DND-41 (cell line): ENCODE measurements at regions not wholly inside any gene's neighbourhood (a gene's known extent, or its start where the extent isn't known, plus 50 kb on each side); places are given as distances from the start of the nearest gene placed in this dataset.
"Not testable (repeated sequence)": the region's sequence is repeated elsewhere in the genome, so short reads cannot be mapped to it uniquely, and the experiment has no call there.

ENCODE experiments used
- ATAC-seq: fragments of 200-7000 bp; cut with Tn5 transposase; 3 replicates; pipeline ENCODE4 v1.9.1; 2021; ENCODE audit warnings: low read depth; ENCODE audit not compliant: insufficient read depth
- DNase-seq: peaks from one replicate; pipeline ENCODE4 v3.0.0-alpha.2; 2020
- H2AFZ ChIP-seq: 2 replicates; pipeline ENCODE4 v1.6.0; 2012; ENCODE audit warnings: low read depth, low read length
- H3K27ac ChIP-seq: 2 replicates; pipeline ENCODE4 v1.5.1; 2012; ENCODE audit warnings: low read length, inconsistent platforms
- H3K27me3 ChIP-seq: fragments of 200-600 bp; sonication (generic); 2 replicates; pipeline ENCODE4 v1.6.0; 2012; ENCODE audit warnings: low read length, mild to moderate bottlenecking, inconsistent platforms; ENCODE audit not compliant: insufficient read depth, poor library complexity
- H3K36me3 ChIP-seq: 2 replicates; pipeline ENCODE4 v1.5.1; 2012; ENCODE audit warnings: low read length, inconsistent platforms; ENCODE audit not compliant: insufficient read depth
- H3K4me1 ChIP-seq: 2 replicates; pipeline ENCODE4 v1.5.1; 2012; ENCODE audit warnings: mild to moderate bottlenecking, low read length; ENCODE audit not compliant: insufficient read depth
- H3K4me2 ChIP-seq: 2 replicates; pipeline ENCODE4 v1.6.0; 2012; ENCODE audit warnings: mild to moderate bottlenecking, moderate library complexity, low read length, inconsistent platforms; ENCODE audit not compliant: insufficient read depth
- H3K4me3 ChIP-seq, 2 experiments: fragments of 200-600 bp in 1 of 2; shearing (Covaris generic) in 1 of 2; 2 replicates each; pipeline ENCODE4 v1.5.1; 2012 to 2016; ENCODE audit warnings: inconsistent platforms in 2 of 2, low read length in 2 of 2, mild to moderate bottlenecking in 2 of 2, low read depth in 1 of 2, moderate library complexity in 1 of 2
- H3K79me2 ChIP-seq: 2 replicates; pipeline ENCODE4 v1.6.0; 2012; ENCODE audit warnings: low read length, inconsistent platforms; ENCODE audit not compliant: insufficient read depth
- H3K9ac ChIP-seq: 2 replicates; pipeline ENCODE4 v1.6.0; 2012; ENCODE audit warnings: low read depth, mild to moderate bottlenecking, inconsistent platforms, low read length, moderate library complexity
- H3K9me3 ChIP-seq: 2 replicates; pipeline ENCODE4 v1.5.1; 2012; ENCODE audit warnings: low read length, moderate library complexity, mild to moderate bottlenecking, inconsistent platforms; ENCODE audit not compliant: insufficient read depth, severe bottlenecking
- H4K20me1 ChIP-seq: 2 replicates; pipeline ENCODE4 v1.6.0; 2012; ENCODE audit warnings: low read length; ENCODE audit not compliant: insufficient read depth
- EZH2 ChIP-seq: IDR thresholded peaks from 3 replicates; pipeline ENCODE4 v1.6.1; 2012; ENCODE audit warnings: borderline replicate concordance, low read depth, mild to moderate bottlenecking, moderate library complexity, low read length, inconsistent platforms; ENCODE audit not compliant: severe bottlenecking
- TF ChIP-seq, protein P1 (sequence below): IDR thresholded peaks from 2 replicates; pipeline ENCODE4 v1.5.1; 2012; ENCODE audit warnings: borderline replicate concordance, low read length, moderate library complexity, mild to moderate bottlenecking; ENCODE audit not compliant: poor library complexity, severe bottlenecking; ENCODE audit errors: extremely low read depth

DNA sequence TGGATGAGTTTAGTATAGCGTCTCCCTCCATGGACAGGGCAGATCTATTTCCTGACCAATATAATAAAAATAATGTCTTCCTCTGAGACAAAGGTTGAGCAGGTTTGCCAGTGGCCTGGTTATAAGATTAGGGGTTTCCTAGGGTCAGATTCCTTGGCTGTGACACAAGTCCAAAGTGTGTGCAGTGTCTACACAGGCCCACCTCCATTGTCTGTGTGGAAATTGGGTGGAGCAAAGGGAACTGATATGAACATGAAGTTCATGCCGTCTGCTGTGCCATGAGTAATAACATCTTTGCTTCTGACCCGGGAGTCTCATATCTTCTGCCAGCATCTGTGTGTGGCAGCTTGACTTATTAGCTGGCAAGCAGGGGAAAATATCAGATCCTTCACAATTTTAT lies 187.7 kb upstream of the BOD1L1 start:
- TF ChIP-seq, protein P1, sequence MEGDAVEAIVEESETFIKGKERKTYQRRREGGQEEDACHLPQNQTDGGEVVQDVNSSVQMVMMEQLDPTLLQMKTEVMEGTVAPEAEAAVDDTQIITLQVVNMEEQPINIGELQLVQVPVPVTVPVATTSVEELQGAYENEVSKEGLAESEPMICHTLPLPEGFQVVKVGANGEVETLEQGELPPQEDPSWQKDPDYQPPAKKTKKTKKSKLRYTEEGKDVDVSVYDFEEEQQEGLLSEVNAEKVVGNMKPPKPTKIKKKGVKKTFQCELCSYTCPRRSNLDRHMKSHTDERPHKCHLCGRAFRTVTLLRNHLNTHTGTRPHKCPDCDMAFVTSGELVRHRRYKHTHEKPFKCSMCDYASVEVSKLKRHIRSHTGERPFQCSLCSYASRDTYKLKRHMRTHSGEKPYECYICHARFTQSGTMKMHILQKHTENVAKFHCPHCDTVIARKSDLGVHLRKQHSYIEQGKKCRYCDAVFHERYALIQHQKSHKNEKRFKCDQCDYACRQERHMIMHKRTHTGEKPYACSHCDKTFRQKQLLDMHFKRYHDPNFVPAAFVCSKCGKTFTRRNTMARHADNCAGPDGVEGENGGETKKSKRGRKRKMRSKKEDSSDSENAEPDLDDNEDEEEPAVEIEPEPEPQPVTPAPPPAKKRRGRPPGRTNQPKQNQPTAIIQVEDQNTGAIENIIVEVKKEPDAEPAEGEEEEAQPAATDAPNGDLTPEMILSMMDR: no peak
- TF ChIP-seq EZH2: no peak
- Histone ChIP-seq H2AFZ (no peak overlapping the region), H3K4me3 (no peak overlapping the region), H3K4me2 (no peak overlapping the region), H3K4me1 (no peaks in the 10 kb centered on the region), H3K27me3 (no peaks in the 10 kb centered on the region), H3K36me3 (no peaks in the 10 kb centered on the region), H3K9me3 (no peaks in the 10 kb centered on the region), H3K9ac (no peak overlapping the region), H3K79me2 (no peaks in the 10 kb centered on the region), H4K20me1 (no peaks in the 10 kb centered on the region), H3K27ac (no peak overlapping the region)
- ATAC-seq: no peak
- no peak for DNase-seq

DNA sequence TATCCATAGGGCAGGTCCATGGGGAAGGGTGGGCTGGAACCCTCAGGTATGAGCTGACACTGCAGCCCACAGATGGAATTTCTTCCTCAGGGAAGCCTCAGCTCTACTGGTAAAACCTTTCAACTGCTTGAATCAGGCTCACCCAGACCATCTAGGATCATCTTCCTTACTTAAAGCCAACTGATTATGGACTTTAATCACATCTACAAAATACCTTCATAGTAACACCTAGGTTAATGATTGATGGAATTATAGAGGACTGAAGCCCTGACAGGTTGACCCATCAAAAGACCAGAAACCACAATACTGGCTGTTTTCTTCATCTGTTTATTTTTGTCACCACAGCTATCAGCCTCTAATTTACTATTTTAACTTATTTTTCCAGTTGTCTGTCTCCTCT lies 188.9 kb upstream of the BOD1L1 start:
- no peak overlapping the region for H3K4me2 ChIP-seq
- H3K36me3 ChIP-seq: no peaks in the 10 kb centered on the region
- H3K4me1 ChIP-seq: no peaks in the 10 kb centered on the region
- DNase-seq (no peak), ATAC-seq (no peak)
- no peak overlapping the region for H3K27ac ChIP-seq
- no peaks in the 10 kb centered on the region for H3K27me3 ChIP-seq
- H3K9ac ChIP-seq: no peak overlapping the region
- no peak overlapping the region for H2AFZ ChIP-seq
- no peaks in the 10 kb centered on the region for H3K79me2 ChIP-seq
- H3K4me3 ChIP-seq: no peak overlapping the region
- TF ChIP-seq EZH2: no peak
- TF ChIP-seq, protein P1: no peak
- no peaks in the 10 kb centered on the region for H4K20me1 ChIP-seq
- no peaks in the 10 kb centered on the region for H3K9me3 ChIP-seq

DNA sequence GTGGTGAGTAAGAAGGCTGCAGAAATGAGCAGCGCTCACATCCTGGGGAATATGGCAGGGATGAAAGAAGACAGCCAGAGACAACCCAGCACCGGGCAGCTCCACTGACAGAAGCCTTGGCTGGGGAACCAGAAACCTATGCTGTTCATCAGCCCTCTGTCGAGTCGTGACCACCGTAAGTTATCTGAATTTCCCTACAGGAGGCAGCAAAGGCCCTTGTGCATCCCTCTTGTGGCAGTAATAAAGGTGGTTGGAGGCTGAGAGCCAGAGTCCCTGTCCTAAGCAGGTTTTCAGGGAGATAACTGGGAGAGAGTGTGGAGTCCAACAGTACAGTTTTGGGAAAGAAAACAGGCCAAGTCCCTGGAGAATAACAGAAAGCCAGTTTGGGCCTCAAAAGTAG lies 194.0 kb upstream of the BOD1L1 start:
- DNase-seq (no peak), ATAC-seq (no peak)
- no peaks in the 10 kb centered on the region for H3K4me1 ChIP-seq
- no peaks in the 10 kb centered on the region for H3K79me2 ChIP-seq
- TF ChIP-seq, protein P1: no peak
- no peak for TF ChIP-seq EZH2
- H3K9me3 ChIP-seq: peaks cover 6% of the 10 kb centered on the region
- H4K20me1 ChIP-seq: no peaks in the 10 kb centered on the region
- no peak overlapping the region for H3K9ac ChIP-seq
- H2AFZ ChIP-seq: no peak overlapping the region
- H3K27ac ChIP-seq: no peak overlapping the region
- H3K27me3 ChIP-seq: no peaks in the 10 kb centered on the region
- H3K4me2 ChIP-seq: no peak overlapping the region
- H3K4me3 ChIP-seq: no peak overlapping the region
- no peaks in the 10 kb centered on the region for H3K36me3 ChIP-seq

DNA sequence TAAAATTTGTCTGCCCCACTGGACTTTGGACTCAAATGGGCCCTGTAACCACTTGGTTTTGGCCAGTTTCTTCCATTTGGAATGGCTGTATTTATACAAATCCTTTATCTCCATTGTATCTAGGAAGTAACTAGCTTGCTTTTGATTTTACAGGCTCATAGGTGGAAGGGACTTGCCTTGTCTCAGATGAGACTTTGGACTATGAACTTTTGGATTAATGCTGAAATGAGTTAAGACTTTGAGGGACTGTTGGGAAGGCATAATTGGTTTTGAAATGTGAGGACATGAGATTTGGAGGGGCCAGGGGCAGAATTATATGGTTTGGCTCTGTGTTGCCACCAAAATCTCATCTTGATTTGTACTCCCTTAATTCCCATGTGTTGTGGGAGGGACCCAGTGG lies 198.3 kb upstream of the BOD1L1 start:
- not testable (repeated sequence) for H3K36me3 ChIP-seq, H3K27me3 ChIP-seq, DNase-seq, H3K4me1 ChIP-seq, H3K9me3 ChIP-seq, H4K20me1 ChIP-seq, H2AFZ ChIP-seq, H3K9ac ChIP-seq, H3K27ac ChIP-seq, H3K4me3 ChIP-seq, H3K79me2 ChIP-seq, H3K4me2 ChIP-seq, ATAC-seq
